ENCODE measurements at regions not wholly inside any gene's neighbourhood (a gene's known extent, or its start where the extent isn't known, plus 50 kb on each side); places are given as distances from the start of the nearest gene placed in this dataset.

DNA sequence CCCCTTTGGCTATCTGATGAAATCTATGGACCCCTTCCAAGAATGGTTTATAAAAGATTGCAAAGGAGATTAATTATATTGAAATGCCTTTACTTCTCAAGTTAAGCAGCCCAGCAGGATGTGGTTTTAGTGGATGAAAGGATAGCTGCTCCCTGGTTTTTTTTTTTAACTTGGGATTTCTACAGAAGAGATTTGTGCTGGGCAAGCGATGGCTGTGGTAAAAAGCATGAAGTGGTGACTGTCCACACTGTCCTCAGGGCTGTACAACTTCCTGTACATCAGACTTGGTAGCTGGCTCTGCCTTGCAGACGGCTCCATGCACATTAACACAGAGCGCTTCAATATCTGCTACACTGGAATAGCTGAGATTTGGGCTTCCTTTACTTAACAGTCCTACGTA, 321.7 kb downstream of the DHX15 start:
- TF ChIP-seq, protein P1, sequence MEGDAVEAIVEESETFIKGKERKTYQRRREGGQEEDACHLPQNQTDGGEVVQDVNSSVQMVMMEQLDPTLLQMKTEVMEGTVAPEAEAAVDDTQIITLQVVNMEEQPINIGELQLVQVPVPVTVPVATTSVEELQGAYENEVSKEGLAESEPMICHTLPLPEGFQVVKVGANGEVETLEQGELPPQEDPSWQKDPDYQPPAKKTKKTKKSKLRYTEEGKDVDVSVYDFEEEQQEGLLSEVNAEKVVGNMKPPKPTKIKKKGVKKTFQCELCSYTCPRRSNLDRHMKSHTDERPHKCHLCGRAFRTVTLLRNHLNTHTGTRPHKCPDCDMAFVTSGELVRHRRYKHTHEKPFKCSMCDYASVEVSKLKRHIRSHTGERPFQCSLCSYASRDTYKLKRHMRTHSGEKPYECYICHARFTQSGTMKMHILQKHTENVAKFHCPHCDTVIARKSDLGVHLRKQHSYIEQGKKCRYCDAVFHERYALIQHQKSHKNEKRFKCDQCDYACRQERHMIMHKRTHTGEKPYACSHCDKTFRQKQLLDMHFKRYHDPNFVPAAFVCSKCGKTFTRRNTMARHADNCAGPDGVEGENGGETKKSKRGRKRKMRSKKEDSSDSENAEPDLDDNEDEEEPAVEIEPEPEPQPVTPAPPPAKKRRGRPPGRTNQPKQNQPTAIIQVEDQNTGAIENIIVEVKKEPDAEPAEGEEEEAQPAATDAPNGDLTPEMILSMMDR (IDR thresholded peaks at IDR 0.05; ENCODE audit: insufficient read depth, low read length): no peak
- TF ChIP-seq, protein P2, sequence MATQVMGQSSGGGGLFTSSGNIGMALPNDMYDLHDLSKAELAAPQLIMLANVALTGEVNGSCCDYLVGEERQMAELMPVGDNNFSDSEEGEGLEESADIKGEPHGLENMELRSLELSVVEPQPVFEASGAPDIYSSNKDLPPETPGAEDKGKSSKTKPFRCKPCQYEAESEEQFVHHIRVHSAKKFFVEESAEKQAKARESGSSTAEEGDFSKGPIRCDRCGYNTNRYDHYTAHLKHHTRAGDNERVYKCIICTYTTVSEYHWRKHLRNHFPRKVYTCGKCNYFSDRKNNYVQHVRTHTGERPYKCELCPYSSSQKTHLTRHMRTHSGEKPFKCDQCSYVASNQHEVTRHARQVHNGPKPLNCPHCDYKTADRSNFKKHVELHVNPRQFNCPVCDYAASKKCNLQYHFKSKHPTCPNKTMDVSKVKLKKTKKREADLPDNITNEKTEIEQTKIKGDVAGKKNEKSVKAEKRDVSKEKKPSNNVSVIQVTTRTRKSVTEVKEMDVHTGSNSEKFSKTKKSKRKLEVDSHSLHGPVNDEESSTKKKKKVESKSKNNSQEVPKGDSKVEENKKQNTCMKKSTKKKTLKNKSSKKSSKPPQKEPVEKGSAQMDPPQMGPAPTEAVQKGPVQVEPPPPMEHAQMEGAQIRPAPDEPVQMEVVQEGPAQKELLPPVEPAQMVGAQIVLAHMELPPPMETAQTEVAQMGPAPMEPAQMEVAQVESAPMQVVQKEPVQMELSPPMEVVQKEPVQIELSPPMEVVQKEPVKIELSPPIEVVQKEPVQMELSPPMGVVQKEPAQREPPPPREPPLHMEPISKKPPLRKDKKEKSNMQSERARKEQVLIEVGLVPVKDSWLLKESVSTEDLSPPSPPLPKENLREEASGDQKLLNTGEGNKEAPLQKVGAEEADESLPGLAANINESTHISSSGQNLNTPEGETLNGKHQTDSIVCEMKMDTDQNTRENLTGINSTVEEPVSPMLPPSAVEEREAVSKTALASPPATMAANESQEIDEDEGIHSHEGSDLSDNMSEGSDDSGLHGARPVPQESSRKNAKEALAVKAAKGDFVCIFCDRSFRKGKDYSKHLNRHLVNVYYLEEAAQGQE (IDR thresholded peaks at IDR 0.05; ENCODE audit: insufficient replicate concordance, low read depth): no peak
- TF ChIP-seq POLR2AphosphoS5 (IDR thresholded peaks at IDR 0.05; ENCODE audit: low read depth) (no peak), GABPA (IDR thresholded peaks at IDR 0.05; ENCODE audit: low read depth) (no peak)

Measured in HL-60 (cell line).